ENCODE measurements at regions not wholly inside any gene's neighbourhood (a gene's known extent, or its start where the extent isn't known, plus 50 kb on each side); places are given as distances from the start of the nearest gene placed in this dataset.
"Not testable (repeated sequence)": the region's sequence is repeated elsewhere in the genome, so short reads cannot be mapped to it uniquely, and the experiment has no call there.

DNA sequence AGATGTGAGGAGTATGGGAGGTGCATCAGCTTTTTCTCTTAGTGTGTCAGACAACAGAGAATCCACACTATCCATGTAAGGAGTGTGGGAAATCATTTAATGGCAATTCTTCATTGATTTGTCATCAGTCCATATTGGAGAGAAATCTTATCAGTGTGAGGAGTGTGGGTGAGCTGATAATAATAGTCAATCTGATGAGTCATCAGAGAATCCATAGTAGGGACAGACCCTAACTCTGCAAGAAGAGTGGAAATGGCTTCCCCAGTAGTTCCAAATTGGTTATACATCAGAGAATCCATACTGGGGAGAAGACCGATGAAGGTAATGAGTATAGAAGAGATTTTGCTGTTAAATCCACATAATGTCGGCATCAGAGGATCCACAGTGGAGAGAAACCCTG, 150.5 kb upstream of the THUMPD2 start:
- no peak for DNase-seq

DNA sequence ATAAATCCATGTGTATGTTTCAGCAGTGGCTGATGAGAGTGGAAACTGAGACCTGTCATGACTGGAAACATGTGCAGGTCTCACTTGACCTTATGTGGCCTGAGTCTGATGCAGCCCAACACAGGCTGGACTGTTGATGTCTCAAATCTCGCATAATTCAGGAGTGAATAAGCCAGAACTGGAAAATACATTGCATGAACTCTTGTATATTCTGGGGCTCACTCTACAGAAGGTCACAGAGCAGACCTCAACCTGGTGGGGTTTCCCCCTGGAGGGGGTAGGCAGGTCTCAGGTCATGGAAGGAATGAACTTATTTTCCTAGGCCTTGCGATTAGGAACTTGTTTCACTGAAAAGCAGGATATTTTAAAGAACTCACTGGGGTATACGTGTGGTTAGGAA, 146.3 kb upstream of the THUMPD2 start:
- DNase-seq, result no peak

DNA sequence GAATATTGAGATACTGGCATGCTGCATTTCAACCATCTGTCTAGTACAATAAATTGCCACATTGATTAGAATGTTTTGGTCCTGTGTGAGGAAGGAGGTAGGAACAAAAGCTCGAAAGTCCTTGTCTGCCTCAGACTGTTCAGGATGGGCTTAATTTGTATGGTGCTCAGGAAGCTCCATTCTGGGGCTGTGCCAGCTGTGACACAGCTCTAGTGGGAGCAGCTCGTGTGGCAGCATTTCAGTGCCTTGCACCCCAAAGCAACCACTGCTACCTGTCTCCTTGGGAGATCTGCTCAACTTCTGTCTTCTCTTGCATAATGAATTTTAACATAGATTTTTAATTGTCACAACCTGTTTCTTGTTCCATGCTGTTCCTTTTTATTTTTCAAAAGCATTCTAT, 144.4 kb upstream of the THUMPD2 start:
- no peak for DNase-seq

DNA sequence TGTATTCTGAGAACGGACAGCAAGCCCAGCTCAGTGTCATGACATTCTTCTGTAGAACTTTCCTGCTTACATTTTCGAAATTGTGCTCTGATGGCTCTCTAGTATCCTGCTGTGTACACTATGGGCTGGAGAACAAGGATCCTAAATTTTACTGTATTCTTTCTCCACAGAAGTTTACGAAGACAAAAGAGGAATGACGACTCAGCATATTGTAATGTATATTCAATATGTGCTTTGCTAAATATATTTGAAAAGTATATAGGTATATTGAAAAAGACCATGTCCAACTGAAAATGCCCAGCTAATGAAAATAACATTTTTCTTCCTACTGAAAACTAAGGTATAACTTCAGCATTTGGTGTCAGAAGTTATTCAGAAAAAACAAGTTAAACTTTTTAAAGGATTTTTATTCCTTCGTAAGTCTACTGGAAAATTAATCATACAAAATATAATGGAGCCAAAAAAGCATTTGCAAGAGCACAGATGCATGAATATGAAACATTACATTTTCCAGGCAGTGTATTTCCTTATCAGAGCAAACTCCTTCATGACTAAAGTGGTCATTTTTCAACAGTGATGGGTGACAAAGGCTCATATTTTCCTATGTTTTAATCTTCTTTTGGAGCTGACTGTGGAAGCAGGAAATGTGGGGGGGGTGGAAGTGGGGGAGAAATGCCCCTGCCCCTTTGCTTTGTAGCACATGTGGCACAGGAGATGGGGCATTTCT, 143.8 kb upstream of the THUMPD2 start:
- no peak for DNase-seq

DNA sequence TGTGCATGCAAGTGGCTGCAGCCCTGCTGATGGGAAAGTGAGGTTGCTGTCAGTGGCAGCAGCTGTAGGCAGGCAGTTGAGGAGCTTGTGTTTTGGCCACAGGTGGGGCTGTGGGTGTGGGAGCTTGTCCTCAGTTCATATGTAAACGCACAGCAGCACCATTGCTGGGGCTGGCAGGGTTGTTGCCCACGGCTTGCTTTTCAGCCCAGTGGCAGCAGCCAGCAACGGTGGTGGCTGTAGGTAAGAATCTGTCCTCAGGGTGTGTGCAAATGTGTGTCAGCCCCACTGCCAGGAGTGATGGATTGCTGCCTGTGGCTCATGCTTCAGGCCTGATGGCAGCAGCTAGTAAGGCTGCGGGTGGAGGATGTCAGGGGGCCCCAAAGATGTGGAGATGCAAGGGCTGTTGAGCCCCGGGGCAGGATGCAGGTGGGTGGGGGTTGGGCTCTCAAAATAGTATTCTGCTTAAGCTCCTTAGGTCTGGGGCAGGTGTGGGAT, 141.3 kb upstream of the THUMPD2 start:
- DNase-seq, result no peak

DNA sequence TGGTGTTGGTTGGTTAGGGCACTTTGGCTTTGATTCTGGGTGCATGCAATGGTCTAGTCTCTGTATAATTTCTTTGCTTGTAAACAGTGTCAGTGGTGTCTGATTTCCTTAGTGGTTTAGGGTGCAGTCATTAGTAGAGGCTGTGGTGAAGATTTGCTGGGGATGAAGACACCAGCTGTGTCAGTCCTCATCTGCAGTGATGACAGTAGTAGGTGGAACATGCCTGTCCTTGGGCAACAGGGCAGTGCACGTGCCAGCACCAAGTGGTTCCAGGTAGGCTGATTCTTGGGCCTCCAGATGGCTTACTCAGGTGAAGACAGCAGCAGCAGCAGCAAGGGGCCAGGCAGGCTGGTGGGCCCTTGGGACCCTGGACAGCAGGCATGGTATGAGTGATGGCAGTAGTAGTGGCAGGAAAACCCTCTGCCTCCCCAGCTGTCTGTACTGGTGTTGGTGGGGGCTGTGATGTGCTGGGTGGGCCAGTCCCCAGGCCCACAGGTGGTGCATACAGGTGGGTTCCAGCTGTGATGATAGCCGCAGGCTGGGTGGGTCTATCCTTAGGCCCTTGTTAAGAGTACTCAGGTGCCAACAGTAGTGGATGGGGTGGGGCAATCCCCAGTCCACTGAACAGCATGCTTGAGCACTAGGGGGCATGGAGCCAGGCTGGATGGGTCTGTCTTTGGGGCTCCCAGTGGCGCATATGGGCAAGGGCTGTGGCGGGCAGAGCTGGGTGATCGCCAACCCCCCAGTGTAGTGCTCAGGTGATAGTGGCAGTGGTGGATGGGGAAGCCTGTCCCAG, 140.7 kb upstream of the THUMPD2 start:
- DNase-seq, result no peak

DNA sequence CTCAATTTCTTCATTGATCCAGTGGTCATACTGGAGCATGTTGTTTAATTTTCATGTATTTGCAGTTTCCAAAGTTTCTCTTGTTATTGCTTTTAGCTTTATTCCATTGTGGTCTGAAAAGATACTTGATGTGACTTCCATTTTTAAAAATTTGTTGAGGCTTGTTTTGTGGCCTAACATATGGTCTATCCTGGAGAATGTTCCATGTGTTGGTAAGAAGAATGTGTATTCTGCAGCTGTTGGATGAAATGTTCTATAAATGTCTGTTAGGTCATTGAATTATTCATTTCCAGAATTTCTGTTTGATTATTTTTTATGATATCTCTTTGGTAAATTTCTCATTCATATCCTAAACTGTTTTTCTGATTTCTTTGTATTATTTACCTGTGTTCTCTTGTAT, 139.8 kb upstream of the THUMPD2 start:
- DNase-seq, result no peak

DNA sequence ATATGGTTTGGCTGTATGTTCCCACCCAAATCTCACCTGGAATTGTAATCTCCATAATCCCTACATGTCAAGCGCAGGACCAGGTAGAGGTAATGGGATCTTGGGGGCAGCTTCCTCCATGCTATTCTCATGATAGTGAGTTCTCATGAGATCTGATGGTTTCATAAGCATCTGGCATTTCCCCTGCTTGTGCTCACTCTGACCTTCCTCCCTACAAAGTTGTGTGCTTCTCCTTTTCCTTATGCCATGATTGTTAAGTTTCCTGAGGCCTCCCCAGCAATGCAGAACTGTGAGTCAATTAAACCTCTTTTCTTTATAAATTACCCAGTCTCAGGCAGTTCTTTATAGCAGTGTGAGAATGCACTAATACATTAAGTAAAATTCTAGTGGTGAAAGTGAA, 138.3 kb upstream of the THUMPD2 start:
- not testable (repeated sequence) for DNase-seq

DNA sequence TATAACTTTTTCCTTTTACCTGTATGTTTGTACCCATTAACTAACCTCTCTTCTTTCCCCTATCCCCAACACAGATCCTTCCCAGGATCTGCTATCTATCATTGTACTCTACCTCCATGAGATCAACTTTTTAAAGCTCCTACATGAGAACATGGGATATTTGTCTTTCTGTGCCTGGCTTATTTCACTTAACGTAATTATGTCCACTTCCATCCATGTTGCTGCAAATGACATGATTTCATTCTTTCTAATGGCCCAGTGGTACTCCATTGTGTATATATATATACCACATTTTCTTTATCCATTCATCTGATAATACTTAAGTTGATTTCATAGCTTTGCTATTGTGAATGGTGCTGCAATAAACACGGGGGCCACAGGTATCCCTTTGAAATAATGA, 135.9 kb upstream of the THUMPD2 start:
- no peak for DNase-seq

DNA sequence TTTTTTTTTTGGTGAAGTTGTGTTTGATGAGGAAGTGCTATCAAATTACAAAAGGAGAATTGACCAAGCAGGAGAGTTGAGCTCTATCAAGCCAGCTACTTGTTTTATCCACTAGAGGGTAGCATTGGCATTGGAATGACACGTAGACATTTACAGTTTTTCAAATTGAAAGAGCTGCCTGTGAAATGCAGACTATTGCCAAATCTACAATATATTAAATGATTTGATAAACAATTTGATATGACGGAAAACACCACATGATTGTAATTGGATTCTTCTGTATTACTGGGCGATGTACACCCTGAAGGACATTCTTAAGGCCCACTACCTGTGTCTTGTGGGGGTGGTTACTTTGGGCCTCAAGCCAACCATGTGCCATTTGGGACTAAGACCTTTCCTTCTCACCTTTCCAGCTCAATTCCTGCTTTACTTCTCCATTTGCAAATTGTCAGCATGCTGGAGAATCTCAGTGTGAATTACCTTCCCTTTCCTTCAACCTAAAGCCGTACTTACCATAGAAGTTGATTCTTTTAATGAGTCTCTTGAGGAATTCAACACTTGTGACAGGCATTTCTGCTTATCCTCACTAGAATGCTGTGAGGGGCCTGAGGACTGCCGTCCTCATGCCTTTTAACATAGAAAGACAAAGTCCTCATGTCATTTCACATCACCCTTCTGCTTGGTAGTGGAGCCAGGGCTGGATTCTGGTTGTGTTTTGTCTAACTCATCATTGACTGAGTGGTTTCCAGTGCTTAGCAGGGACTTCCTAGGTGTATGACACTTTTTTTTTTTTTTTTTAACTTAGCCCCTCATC, 134.8 kb upstream of the THUMPD2 start:
- peak; percentile 82 for DNase-seq

DNA sequence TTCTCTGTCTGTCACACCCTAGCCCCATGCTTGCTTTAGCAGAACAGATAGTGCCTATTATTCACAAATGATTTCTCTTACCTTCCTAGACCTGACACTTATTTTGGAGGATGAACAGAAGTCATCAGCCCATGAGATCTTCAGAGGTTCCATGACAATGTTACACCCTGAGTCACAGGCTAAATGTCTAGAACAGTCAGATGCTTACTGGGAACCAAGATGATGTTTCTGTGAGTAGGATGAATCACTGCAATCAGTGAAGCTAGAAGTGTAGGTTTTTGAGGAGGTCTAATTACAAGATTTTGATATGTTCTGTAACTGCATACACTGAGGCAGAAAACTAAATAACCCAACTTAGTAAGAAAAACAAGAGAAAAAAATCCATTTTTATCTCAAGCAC, 123.0 kb upstream of the THUMPD2 start:
- DNase-seq, result peak; percentile 40

DNA sequence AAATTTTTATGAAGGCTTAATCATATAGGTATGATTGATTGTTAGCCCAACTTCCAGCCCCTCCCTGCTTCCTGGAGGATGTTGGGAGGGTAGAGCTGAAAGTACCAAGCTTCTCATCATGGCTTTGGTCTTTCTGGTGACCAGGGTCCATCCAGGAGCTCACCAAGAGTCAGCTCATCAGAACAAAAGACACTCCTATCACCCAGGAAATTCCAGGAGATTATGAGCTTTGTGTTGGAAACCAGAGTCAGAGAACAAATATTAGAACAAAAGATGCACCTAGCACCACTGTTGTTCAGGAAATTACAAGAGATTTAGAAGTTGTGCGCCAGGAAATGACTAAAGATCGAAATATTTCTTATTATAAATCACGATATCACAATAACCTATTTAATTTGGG, 119.9 kb upstream of the THUMPD2 start:
- DNase-seq, result no peak

DNA sequence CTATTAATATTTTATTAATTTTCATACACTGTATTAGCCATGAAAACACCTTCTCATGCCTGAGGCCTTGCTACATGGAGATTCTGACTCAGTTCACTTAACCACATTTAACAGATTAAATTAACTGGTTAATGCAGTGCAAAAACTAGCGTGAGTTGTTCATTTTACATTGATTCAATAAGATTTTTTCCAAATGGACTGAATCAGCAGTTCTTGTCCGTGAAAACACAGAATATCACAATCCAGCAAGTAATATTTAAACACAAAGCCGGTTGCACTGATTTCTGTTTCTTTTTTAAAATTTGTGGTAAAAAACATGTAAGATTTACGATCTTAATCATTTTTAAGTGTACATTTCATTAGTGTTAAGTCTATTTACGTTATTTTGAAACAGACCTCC, 118.2 kb upstream of the THUMPD2 start:
- no peak for DNase-seq

DNA sequence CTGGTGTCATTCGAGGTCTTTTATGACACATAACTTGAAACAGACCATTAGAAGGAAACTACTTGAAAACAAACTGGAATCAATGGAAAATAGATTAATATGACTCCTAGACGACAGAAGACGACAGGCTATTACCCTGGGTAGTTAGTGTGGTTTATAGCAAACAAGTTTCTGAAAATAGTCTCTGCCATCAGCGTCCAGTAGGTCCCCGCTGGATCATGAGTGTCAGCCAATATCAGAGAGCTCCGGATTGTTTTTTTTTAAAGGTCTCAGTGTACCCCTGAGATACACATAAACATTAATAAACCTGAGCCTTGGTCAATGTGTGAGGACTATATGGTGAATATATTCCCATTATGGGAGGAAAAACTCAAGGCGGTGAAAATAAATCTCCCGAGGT, 115.0 kb upstream of the THUMPD2 start:
- DNase-seq, result no peak

DNA sequence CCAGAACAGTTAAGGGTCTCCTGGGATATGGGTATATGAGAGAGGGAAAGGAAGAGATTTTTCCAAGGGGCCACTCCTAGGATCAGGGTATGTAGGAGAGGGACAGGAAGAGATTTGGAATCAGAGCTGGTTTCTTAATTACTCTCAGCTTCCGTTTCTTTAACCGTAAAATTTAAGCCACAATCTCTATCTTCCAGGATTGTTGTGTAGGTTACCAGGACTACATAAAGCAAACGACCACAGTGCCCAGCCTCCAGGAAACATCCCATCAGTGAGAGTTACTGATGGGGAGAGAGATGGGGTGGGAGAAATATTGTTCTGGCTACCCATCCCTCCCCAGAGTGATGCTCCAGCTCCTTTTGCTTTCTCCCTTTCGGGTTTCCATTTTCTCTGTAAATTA, 114.6 kb upstream of the THUMPD2 start:
- DNase-seq, result no peak

DNA sequence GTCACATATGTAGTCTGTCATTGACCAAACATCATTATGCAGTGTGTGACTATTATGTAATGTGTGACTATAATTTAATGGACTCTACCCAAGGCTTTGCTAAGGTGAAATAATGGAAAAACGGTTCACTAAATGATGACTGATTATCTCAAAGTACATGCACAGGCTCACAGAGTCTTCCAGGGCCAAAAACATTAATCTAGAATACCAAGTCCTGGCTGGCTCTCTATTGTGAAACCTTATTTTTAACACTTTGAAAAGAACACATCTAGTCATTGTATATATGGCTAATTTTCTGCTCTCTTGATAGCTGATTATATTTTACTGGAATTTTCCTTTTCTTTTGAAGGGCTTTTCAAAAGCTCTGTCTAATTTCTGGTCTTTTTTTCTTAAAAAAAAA, 102.9 kb upstream of the THUMPD2 start:
- DNase-seq, result no peak

DNA sequence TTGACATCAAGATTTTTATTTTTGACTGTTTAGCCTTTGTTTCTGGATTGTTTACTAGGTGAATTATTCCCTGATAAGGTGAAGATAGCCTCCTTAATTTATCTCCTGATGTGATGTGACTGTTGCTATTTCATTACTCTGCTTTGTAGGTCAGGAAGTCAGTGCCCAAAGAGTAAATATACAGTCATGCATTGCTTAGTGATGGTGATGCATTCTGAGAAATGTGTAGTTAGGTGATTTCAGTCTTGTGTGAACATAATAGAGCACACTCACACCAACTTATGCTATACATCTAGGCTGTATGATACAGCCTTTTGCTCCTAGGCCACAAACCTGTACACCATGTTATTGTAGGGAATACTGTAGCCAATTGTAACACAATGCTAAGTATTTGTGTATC, 102.4 kb upstream of the THUMPD2 start:
- no peak for DNase-seq

DNA sequence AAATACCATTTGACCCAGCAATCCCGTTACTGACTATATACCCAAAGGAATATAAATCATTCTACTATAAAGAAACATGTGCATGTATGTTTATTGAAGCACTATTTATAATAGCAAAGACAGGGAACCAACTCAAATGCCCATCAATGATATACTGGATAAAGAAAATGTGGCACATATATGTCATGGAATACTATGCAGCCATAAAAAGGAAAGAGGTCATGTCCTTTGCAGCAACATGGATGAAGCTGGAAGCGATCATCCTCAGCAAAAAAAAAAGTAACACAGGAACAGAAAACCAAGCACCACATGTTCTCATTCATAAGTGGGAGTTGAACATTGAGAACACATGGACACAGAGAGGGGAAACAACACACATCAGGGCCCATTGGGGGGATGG, 99.9 kb upstream of the THUMPD2 start:
- not testable (repeated sequence) for DNase-seq

DNA sequence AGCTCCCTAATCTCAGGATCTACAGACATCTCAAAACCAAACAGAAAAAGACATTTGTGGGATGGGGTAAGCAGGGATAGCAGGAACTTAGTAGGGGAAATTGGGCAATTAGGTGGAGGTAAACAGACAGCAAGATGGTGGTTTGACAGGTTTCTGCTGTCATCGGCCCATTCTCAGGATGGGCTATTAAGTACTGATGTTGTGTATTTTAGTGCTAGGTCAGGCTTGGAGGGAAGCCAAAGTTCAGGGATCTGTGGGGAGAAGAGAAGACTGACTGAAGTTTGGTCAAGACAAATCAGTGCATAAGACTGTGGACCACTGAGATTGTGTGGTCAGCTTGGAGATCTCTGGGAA, 96.8 kb upstream of the THUMPD2 start:
- DNase-seq, result no peak

DNA sequence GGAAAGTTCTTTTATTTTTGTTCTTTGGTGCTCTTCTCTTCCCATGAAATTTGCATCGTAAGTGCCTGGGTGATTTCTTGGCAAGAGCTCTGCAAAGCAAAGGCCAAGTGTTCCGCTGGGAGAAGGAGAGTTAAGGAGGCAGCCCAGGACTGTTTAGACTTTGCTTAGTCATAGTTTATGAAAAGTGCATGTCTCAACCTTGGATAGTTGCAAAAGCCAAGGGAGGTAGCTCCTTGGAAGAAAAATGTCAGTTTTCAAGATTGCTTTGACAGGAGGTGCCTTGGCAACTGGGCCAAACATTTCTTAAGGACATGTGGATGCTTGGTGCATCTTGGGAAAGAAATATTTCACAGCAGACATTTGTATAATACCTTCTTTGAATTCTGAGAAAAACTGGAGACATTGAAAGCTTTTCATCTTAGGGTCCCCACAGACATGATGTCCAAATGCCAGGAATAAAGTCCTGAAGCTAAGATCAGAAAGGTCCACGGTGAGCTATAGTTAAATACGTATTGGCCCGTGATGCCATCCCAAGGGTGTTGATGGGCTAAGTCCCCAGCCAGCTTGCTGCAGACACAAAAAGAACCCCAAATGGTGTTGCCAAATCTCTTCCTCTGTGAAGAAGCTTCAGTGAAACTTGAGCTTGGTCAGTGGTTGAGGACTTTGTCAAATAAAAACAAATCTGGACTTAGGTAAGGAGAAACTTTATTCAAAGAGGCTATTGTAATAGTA, 96.3 kb upstream of the THUMPD2 start:
- peak; percentile 61 for DNase-seq

DNA sequence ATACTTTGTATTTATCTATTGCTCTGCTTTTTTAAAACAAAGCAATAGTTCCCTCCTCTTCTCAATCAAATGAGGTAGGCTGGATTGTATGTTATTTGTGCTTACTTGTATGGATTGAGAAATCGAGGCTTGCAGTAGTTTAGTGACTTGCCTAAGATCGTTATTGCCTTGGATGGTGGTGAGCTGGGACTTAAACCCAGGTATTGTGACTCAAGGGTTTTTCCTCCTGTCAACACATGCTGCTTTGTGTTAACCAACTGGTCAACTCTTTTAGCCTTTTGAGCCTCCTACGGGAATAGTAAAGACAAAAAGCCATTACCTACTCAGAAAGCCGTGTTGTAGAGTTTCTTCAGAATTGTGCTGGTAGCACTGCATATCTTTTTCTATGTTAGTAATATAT, 95.2 kb upstream of the THUMPD2 start:
- no peak for DNase-seq

DNA sequence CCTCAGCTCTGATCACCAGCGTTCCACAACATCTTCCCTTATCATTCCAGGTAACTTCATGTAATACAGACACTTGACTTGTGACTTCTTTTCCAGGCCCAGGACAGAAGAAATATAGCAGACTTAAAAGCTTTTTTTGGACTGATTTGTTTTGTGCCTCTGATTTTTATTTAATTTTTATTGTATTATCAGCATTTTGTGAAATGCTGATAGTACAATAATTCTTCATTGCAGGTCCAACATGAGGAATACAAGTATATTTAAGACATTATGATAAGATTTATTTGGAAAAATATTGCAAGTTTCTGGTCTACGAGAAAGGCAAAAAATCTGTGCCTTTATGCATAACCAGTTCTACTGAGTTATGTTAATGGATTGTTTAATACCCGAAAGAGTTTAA, 94.5 kb upstream of the THUMPD2 start:
- DNase-seq, result no peak

DNA sequence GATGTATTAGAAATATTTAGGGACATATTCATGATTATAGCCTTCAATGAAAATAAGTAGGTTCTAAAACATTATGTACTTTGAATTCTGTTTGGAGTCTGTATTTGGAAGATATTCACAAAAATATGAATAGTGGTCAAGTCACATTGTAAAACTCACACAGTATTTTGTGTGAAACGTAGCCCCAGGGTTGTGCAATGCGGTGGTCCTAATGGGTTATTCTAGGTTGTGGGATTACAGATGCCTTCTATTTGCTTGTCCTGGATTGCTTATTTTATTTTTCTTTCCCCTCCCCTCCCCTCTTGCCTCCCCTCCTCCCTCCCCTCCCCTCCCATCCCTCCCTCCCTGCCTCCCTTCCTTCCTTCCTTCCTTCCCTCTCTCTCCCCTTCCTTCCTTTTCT, 93.7 kb upstream of the THUMPD2 start:
- no peak for DNase-seq

Data from fibroblast of skin of scalp (primary cell).